H1 (cell line): ENCODE measurements at regions not wholly inside any gene's neighbourhood (a gene's known extent, or its start where the extent isn't known, plus 50 kb on each side); places are given as distances from the start of the nearest gene placed in this dataset.

Experiments used
- EGR1 ChIP-seq: IDR thresholded peaks from 2 replicates; pipeline ENCODE4 v1.6.1; 2011; ENCODE audit warnings: low read depth, low read length, borderline replicate concordance
- TF ChIP-seq, protein P1 (sequence below), 3 experiments: IDR thresholded peaks; 1 replicate in 2 of 3; 2 replicates in 1 of 3; pipeline versions ENCODE4 v1.5.1 to v1.6.1; 2011; ENCODE audit warnings: low read length in 3 of 3, mild to moderate bottlenecking in 3 of 3, inconsistent platforms in 2 of 3, low read depth in 1 of 3, moderate library complexity in 1 of 3; ENCODE audit not compliant: insufficient read depth in 1 of 3; ENCODE audit errors: control extremely low read depth in 1 of 3

DNA sequence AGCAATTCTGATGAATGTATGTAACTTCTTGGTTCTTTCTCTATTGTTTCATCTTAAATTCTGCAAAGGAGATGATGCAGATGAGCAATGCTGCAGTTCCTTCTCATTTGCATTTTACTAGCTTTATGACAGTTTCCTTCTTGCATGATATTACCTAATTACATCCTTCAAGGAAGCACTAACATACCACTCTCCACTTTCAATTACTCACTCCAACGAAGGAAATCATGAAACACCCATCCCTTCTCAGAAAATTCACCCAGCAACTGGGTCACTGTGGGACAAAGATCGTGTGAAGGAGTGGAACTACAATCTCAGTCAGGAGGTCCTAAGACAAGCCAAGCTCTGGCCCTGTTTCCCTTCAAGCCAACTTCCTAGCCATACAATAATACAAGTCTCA is 142.3 kb downstream of the CHD1L start:
- TF ChIP-seq, protein P1, sequence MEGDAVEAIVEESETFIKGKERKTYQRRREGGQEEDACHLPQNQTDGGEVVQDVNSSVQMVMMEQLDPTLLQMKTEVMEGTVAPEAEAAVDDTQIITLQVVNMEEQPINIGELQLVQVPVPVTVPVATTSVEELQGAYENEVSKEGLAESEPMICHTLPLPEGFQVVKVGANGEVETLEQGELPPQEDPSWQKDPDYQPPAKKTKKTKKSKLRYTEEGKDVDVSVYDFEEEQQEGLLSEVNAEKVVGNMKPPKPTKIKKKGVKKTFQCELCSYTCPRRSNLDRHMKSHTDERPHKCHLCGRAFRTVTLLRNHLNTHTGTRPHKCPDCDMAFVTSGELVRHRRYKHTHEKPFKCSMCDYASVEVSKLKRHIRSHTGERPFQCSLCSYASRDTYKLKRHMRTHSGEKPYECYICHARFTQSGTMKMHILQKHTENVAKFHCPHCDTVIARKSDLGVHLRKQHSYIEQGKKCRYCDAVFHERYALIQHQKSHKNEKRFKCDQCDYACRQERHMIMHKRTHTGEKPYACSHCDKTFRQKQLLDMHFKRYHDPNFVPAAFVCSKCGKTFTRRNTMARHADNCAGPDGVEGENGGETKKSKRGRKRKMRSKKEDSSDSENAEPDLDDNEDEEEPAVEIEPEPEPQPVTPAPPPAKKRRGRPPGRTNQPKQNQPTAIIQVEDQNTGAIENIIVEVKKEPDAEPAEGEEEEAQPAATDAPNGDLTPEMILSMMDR (IDR thresholded peaks at IDR 0.05; ENCODE audit: control extremely low read depth in 1 of 3, insufficient read depth in 1 of 3, low read depth in 1 of 3, low read length in 3 of 3): no peak
- no peak for TF ChIP-seq EGR1
